HUES48 (cell line): ENCODE measurements at regions not wholly inside any gene's neighbourhood (a gene's known extent, or its start where the extent isn't known, plus 50 kb on each side); places are given as distances from the start of the nearest gene placed in this dataset.

Experiments used
- H3K27ac ChIP-seq: one replicate; pipeline ENCODE4 v1.7.0; 2013; ENCODE audit warnings: low read depth, low read length, inconsistent platforms
- H3K27me3 ChIP-seq: 2 replicates; pipeline ENCODE4 v1.6.1; 2013; ENCODE audit warnings: mild to moderate bottlenecking, low read length; ENCODE audit not compliant: control insufficient read depth, insufficient read depth
- H3K36me3 ChIP-seq: 2 replicates; pipeline ENCODE4 v1.6.1; 2013; ENCODE audit warnings: low read length; ENCODE audit not compliant: control insufficient read depth, insufficient read depth
- H3K4me1 ChIP-seq: 2 replicates; pipeline ENCODE4 v1.6.1; 2013; ENCODE audit warnings: mild to moderate bottlenecking, low read length; ENCODE audit not compliant: control insufficient read depth, insufficient read depth
- H3K4me3 ChIP-seq: 2 replicates; pipeline ENCODE4 v1.5.1; 2013; ENCODE audit warnings: mild to moderate bottlenecking, low read depth, low read length
- H3K9ac ChIP-seq: 2 replicates; pipeline ENCODE4 v1.6.1; 2013; ENCODE audit warnings: mild to moderate bottlenecking, low read depth, low read length, moderate library complexity
- H3K9me3 ChIP-seq: 2 replicates; pipeline ENCODE4 v1.6.1; 2013; ENCODE audit warnings: low read length; ENCODE audit not compliant: control insufficient read depth, insufficient read depth

GRCh38 chr2:239688840-239689239 is 288.0 kb upstream of the HDAC4 start:
- Histone ChIP-seq H3K9me3 (no peaks in the 10 kb centered on the region), H3K27ac (no peak overlapping the region), H3K27me3 (no peaks in the 10 kb centered on the region), H3K9ac (no peak overlapping the region), H3K4me3 (no peak overlapping the region), H3K4me1 (no peaks in the 10 kb centered on the region; the same call in 1 of the 2 replicates), H3K36me3 (no peaks in the 10 kb centered on the region)

GRCh38 chr2:239688122-239688681 is 287.4 kb upstream of the HDAC4 start:
- Histone ChIP-seq H3K27ac (no peak overlapping the region), H3K9ac (no peak overlapping the region), H3K9me3 (no peaks in the 10 kb centered on the region), H3K4me1 (no peaks in the 10 kb centered on the region; the same call in 1 of the 2 replicates), H3K27me3 (no peaks in the 10 kb centered on the region), H3K4me3 (no peak overlapping the region), H3K36me3 (no peaks in the 10 kb centered on the region)

GRCh38 chr2:239687441-239687840 is 286.6 kb upstream of the HDAC4 start:
- Histone ChIP-seq H3K9ac (no peak overlapping the region), H3K4me3 (no peak overlapping the region), H3K36me3 (no peaks in the 10 kb centered on the region), H3K4me1 (no peaks in the 10 kb centered on the region; the same call in 1 of the 2 replicates), H3K9me3 (no peaks in the 10 kb centered on the region), H3K27me3 (no peaks in the 10 kb centered on the region), H3K27ac (no peak overlapping the region)

- no peaks in the 10 kb centered on the region for H3K9me3 ChIP-seq
- H3K4me3 ChIP-seq: no peak overlapping the region
- H3K36me3 ChIP-seq: no peaks in the 10 kb centered on the region
- H3K9ac ChIP-seq: no peak overlapping the region
- no peaks in the 10 kb centered on the region; the same call in 1 of the 2 replicates for H3K4me1 ChIP-seq
- H3K27ac ChIP-seq: no peak overlapping the region
- no peaks in the 10 kb centered on the region for H3K27me3 ChIP-seq
These were observed 285.1 kb upstream of the HDAC4 start for GRCh38 chr2:239685965-239686364.

GRCh38 chr2:239685556-239685955 is 284.7 kb upstream of the HDAC4 start:
- Histone ChIP-seq H3K4me3 (no peak overlapping the region), H3K9ac (no peak overlapping the region), H3K36me3 (no peaks in the 10 kb centered on the region), H3K4me1 (no peaks in the 10 kb centered on the region; the same call in 1 of the 2 replicates), H3K27ac (no peak overlapping the region), H3K9me3 (no peaks in the 10 kb centered on the region), H3K27me3 (no peaks in the 10 kb centered on the region)

- Histone ChIP-seq H3K36me3 (no peaks in the 10 kb centered on the region), H3K9me3 (no peaks in the 10 kb centered on the region), H3K4me1 (no peaks in the 10 kb centered on the region; the same call in 1 of the 2 replicates), H3K9ac (no peak overlapping the region), H3K27ac (no peak overlapping the region), H3K27me3 (no peaks in the 10 kb centered on the region), H3K4me3 (no peak overlapping the region)
These were observed 284.2 kb upstream of the HDAC4 start for GRCh38 chr2:239684996-239685395.

GRCh38 chr2:239684271-239684810 is 283.5 kb upstream of the HDAC4 start:
- H3K4me3 ChIP-seq: no peak overlapping the region
- H3K36me3 ChIP-seq: no peaks in the 10 kb centered on the region
- H3K27me3 ChIP-seq: no peaks in the 10 kb centered on the region
- H3K4me1 ChIP-seq: no peaks in the 10 kb centered on the region; the same call in 1 of the 2 replicates
- no peak overlapping the region for H3K9ac ChIP-seq
- H3K9me3 ChIP-seq: no peaks in the 10 kb centered on the region
- no peak overlapping the region for H3K27ac ChIP-seq

- Histone ChIP-seq H3K9ac (no peak overlapping the region), H3K27me3 (no peaks in the 10 kb centered on the region), H3K9me3 (no peaks in the 10 kb centered on the region), H3K36me3 (no peaks in the 10 kb centered on the region), H3K4me3 (no peak overlapping the region), H3K27ac (no peak overlapping the region), H3K4me1 (no peaks in the 10 kb centered on the region)
These were observed 281.7 kb upstream of the HDAC4 start for GRCh38 chr2:239682518-239682917.

GRCh38 chr2:239679755-239680154 is 278.9 kb upstream of the HDAC4 start:
- Histone ChIP-seq H3K9me3 (no peaks in the 10 kb centered on the region), H3K27me3 (no peaks in the 10 kb centered on the region), H3K27ac (no peak overlapping the region), H3K9ac (no peak overlapping the region), H3K4me1 (no peaks in the 10 kb centered on the region), H3K4me3 (no peak overlapping the region), H3K36me3 (no peaks in the 10 kb centered on the region)

- H3K27me3 ChIP-seq: no peaks in the 10 kb centered on the region
- no peak overlapping the region for H3K9ac ChIP-seq
- H3K4me3 ChIP-seq: no peak overlapping the region
- no peak overlapping the region for H3K27ac ChIP-seq
- no peaks in the 10 kb centered on the region for H3K4me1 ChIP-seq
- no peaks in the 10 kb centered on the region for H3K9me3 ChIP-seq
- no peaks in the 10 kb centered on the region for H3K36me3 ChIP-seq
These were observed 278.0 kb upstream of the HDAC4 start for GRCh38 chr2:239678666-239679296.

GRCh38 chr2:239678186-239678490 is 277.3 kb upstream of the HDAC4 start:
- Histone ChIP-seq H3K27ac (no peak overlapping the region), H3K27me3 (no peaks in the 10 kb centered on the region), H3K9ac (no peak overlapping the region), H3K4me1 (no peaks in the 10 kb centered on the region), H3K36me3 (no peaks in the 10 kb centered on the region), H3K9me3 (no peaks in the 10 kb centered on the region), H3K4me3 (no peak overlapping the region)
